ENCODE measurements at regions not wholly inside any gene's neighbourhood (a gene's known extent, or its start where the extent isn't known, plus 50 kb on each side); places are given as distances from the start of the nearest gene placed in this dataset.
"Not testable (repeated sequence)": the region's sequence is repeated elsewhere in the genome, so short reads cannot be mapped to it uniquely, and the experiment has no call there.

GRCh38 chr3:155995525-155996370 lies 124.6 kb upstream of the KCNAB1 start:
- no peak for DNase-seq (ENCODE audit: low read depth in 1 of 2, low spot score in 1 of 2)

GRCh38 chr3:155996882-155997281 lies 123.5 kb upstream of the KCNAB1 start:
- no peak for DNase-seq (ENCODE audit: low read depth in 1 of 2, low spot score in 1 of 2)

GRCh38 chr3:155998173-155998572 lies 122.2 kb upstream of the KCNAB1 start:
- DNase-seq (ENCODE audit: low read depth in 1 of 2, low spot score in 1 of 2): not testable (repeated sequence)

GRCh38 chr3:156005736-156006135 lies 114.6 kb upstream of the KCNAB1 start:
- DNase-seq (ENCODE audit: low read depth in 1 of 2, low spot score in 1 of 2): no peak

GRCh38 chr3:156010829-156011228 lies 109.5 kb upstream of the KCNAB1 start:
- DNase-seq (ENCODE audit: low read depth in 1 of 2, low spot score in 1 of 2): no peak

GRCh38 chr3:156014489-156014888 lies 105.9 kb upstream of the KCNAB1 start:
- DNase-seq (ENCODE audit: low read depth in 1 of 2, low spot score in 1 of 2): no peak

GRCh38 chr3:156016902-156017301 lies 103.5 kb upstream of the KCNAB1 start:
- no peak for DNase-seq (ENCODE audit: low read depth in 1 of 2, low spot score in 1 of 2)

- DNase-seq (ENCODE audit: low read depth in 1 of 2, low spot score in 1 of 2): no peak
These were observed 102.9 kb upstream of the KCNAB1 start for GRCh38 chr3:156017352-156018030.

GRCh38 chr3:156024904-156025533 lies 95.4 kb upstream of the KCNAB1 start:
- no peak for DNase-seq (ENCODE audit: low read depth in 1 of 2, low spot score in 1 of 2)

GRCh38 chr3:156029208-156029607 lies 91.2 kb upstream of the KCNAB1 start:
- DNase-seq (ENCODE audit: low read depth in 1 of 2, low spot score in 1 of 2): no peak

- DNase-seq (ENCODE audit: low read depth in 1 of 2, low spot score in 1 of 2): no peak
These were observed 89.7 kb upstream of the KCNAB1 start for GRCh38 chr3:156030723-156031122.

GRCh38 chr3:156033428-156033827 lies 87.0 kb upstream of the KCNAB1 start:
- DNase-seq (ENCODE audit: low read depth in 1 of 2, low spot score in 1 of 2): no peak

GRCh38 chr3:156035158-156035557 lies 85.2 kb upstream of the KCNAB1 start:
- DNase-seq (ENCODE audit: low read depth in 1 of 2, low spot score in 1 of 2): no peak

GRCh38 chr3:156036258-156037053 lies 83.9 kb upstream of the KCNAB1 start:
- no peak for DNase-seq (ENCODE audit: low read depth in 1 of 2, low spot score in 1 of 2)

- no peak for DNase-seq (ENCODE audit: low read depth in 1 of 2, low spot score in 1 of 2)
These were observed 83.0 kb upstream of the KCNAB1 start for GRCh38 chr3:156037356-156037755.

GRCh38 chr3:156038869-156039268 lies 81.5 kb upstream of the KCNAB1 start:
- no peak for DNase-seq (ENCODE audit: low read depth in 1 of 2, low spot score in 1 of 2)

- DNase-seq (ENCODE audit: low read depth in 1 of 2, low spot score in 1 of 2): no peak
These were observed 80.3 kb upstream of the KCNAB1 start for GRCh38 chr3:156040041-156040440.

GRCh38 chr3:156041216-156041841 lies 79.0 kb upstream of the KCNAB1 start:
- DNase-seq (ENCODE audit: low read depth in 1 of 2, low spot score in 1 of 2): not testable (repeated sequence)

GRCh38 chr3:156041856-156042255 lies 78.5 kb upstream of the KCNAB1 start:
- not testable (repeated sequence) for DNase-seq (ENCODE audit: low read depth in 1 of 2, low spot score in 1 of 2)

GRCh38 chr3:156043832-156044633 lies 76.3 kb upstream of the KCNAB1 start:
- peak; percentile 25 to 33 for DNase-seq (ENCODE audit: low read depth in 1 of 2, low spot score in 1 of 2)

All from activated CD4-positive, alpha-beta T cell treated with anti-CD3 and anti-CD28 coated beads, Interleukin-2, amount 50 U/mL, for 24 hours (primary cell).